IMR-90 (cell line): ENCODE measurements at regions not wholly inside any gene's neighbourhood (a gene's known extent, or its start where the extent isn't known, plus 50 kb on each side); places are given as distances from the start of the nearest gene placed in this dataset.

ENCODE experiments used
- ATAC-seq: fragments of 200-7000 bp; cut with Tn5 transposase; 2 replicates; pipeline ENCODE4 v1.9.1; 2020; ENCODE audit warnings: low read depth, mild to moderate bottlenecking, moderate library complexity
- BruUV-seq: library from RNA; stranded (reverse); fragments of 400-500 nt; replicated peaks from 2 replicates; lab custom pipeline; 2021; lab: Mats Ljungman, UMichigan
- CTCF ChIA-PET: fragments of 300-600 bp; formaldehyde crosslinking; extraction: SDS; loops from one replicate; lab custom pipeline; 2021; ENCODE audit warnings: antibody characterized with exemption; lab: Yijun Ruan, JAX
- POLR2A ChIA-PET: fragments of 300-600 bp; sonication (Branson Sonifier 250); formaldehyde crosslinking; loops from one replicate; lab custom pipeline; 2022; ENCODE audit warnings: antibody characterized with exemption; ENCODE audit not compliant: unreplicated experiment; lab: Charles Lee
- DNase-seq: peaks from one replicate; pipeline ENCODE4 v3.0.0; 2013
- H2AFZ ChIP-seq: replicated peaks from 2 replicates; pipeline ENCODE3; 2013; ENCODE audit warnings: low read length, mild to moderate bottlenecking; ENCODE audit not compliant: poor library complexity
- H2AK5ac ChIP-seq: 2 replicates; pipeline ENCODE4 v1.6.1; 2013; ENCODE audit warnings: low read depth, low read length, inconsistent platforms
- H2AK9ac ChIP-seq: replicated peaks from 2 replicates; pipeline ENCODE3; 2013; ENCODE audit warnings: mild to moderate bottlenecking, low read depth, low read length, moderate library complexity; ENCODE audit not compliant: poor library complexity
- H2BK120ac ChIP-seq: 2 replicates; pipeline ENCODE4 v1.6.1; 2013; ENCODE audit warnings: low read depth, low read length, inconsistent platforms
- H2BK15ac ChIP-seq: 3 replicates; pipeline ENCODE4 v1.6.1; 2013; ENCODE audit warnings: low read depth, low read length, inconsistent platforms
- H2BK20ac ChIP-seq: 2 replicates; pipeline ENCODE4 v1.6.1; 2013; ENCODE audit warnings: low read depth, mild to moderate bottlenecking, inconsistent platforms, low read length, moderate library complexity
- H2BK5ac ChIP-seq: 2 replicates; pipeline ENCODE4 v1.6.1; 2013; ENCODE audit warnings: mild to moderate bottlenecking, low read depth, low read length, inconsistent platforms; ENCODE audit not compliant: poor library complexity, severe bottlenecking
- H3K14ac ChIP-seq: replicated peaks from 2 replicates; pipeline ENCODE4 v1.6.1; 2013; ENCODE audit warnings: low read depth, low read length, inconsistent platforms
- H3K18ac ChIP-seq: 2 replicates; pipeline ENCODE4 v1.6.1; 2013; ENCODE audit warnings: low read depth, low read length, control low read depth
- H3K23ac ChIP-seq: 2 replicates; pipeline ENCODE4 v1.6.1; 2013; ENCODE audit warnings: low read depth, low read length, inconsistent platforms
- H3K27ac ChIP-seq: 2 replicates; pipeline ENCODE4 v1.5.1; 2013; ENCODE audit warnings: mild to moderate bottlenecking, control low read depth, low read length; ENCODE audit not compliant: insufficient read depth
- H3K27me3 ChIP-seq: 2 replicates; pipeline ENCODE4 v1.6.1; 2013; ENCODE audit warnings: low read length; ENCODE audit not compliant: control insufficient read depth, insufficient read depth
- H3K36me3 ChIP-seq: 2 replicates; pipeline ENCODE4 v1.6.1; 2013; ENCODE audit warnings: low read length, mixed read lengths; ENCODE audit not compliant: control insufficient read depth, insufficient read depth
- H3K4ac ChIP-seq: 2 replicates; pipeline ENCODE4 v1.6.1; 2013; ENCODE audit warnings: low read depth, low read length, inconsistent platforms
- H3K4me1 ChIP-seq: 2 replicates; pipeline ENCODE4 v1.6.1; 2013; ENCODE audit warnings: low read length, mixed read lengths; ENCODE audit not compliant: control insufficient read depth, insufficient read depth
- H3K4me2 ChIP-seq: 2 replicates; pipeline ENCODE4 v1.6.1; 2013; ENCODE audit warnings: low read depth, mild to moderate bottlenecking, control low read depth, low read length, moderate library complexity
- H3K4me3 ChIP-seq: 2 replicates; pipeline ENCODE4 v1.5.1; 2013; ENCODE audit warnings: low read depth, mild to moderate bottlenecking, control low read depth, low read length, moderate library complexity; ENCODE audit not compliant: insufficient read depth
- H3K56ac ChIP-seq: 2 replicates; pipeline ENCODE4 v1.6.1; 2013; ENCODE audit warnings: low read length, inconsistent platforms; ENCODE audit not compliant: insufficient read depth; ENCODE audit errors: extremely low read depth
- H3K79me1 ChIP-seq, 2 experiments: 2 replicates each; pipeline ENCODE4 v1.6.1; 2013; ENCODE audit warnings: low read length in 2 of 2, inconsistent platforms in 1 of 2, low read depth in 1 of 2
- H3K9ac ChIP-seq: 2 replicates; pipeline ENCODE4 v1.6.1; 2013; ENCODE audit warnings: low read depth, low read length, control low read depth
- H3K9me1 ChIP-seq: 2 replicates; pipeline ENCODE4 v1.6.1; 2013; ENCODE audit warnings: low read length, inconsistent platforms; ENCODE audit not compliant: insufficient read depth
- H3K9me3 ChIP-seq: 2 replicates; pipeline ENCODE4 v1.6.1; 2013; ENCODE audit warnings: low read length; ENCODE audit not compliant: control insufficient read depth, insufficient read depth
- H4K20me1 ChIP-seq: 2 replicates; pipeline ENCODE4 v1.6.1; 2013; ENCODE audit warnings: low read length, inconsistent platforms; ENCODE audit not compliant: insufficient read depth
- H4K5ac ChIP-seq: 2 replicates; pipeline ENCODE4 v1.6.1; 2013; ENCODE audit warnings: mild to moderate bottlenecking, low read depth, low read length, control low read depth
- H4K8ac ChIP-seq, 2 experiments: 2 replicates each; pipeline ENCODE4 v1.6.1; 2013; ENCODE audit warnings: low read depth in 2 of 2, low read length in 2 of 2, control low read depth in 1 of 2, inconsistent platforms in 1 of 2
- H4K91ac ChIP-seq: 2 replicates; pipeline ENCODE4 v1.6.1; 2013; ENCODE audit warnings: low read depth, low read length, inconsistent platforms; ENCODE audit not compliant: insufficient read depth
- CEBPB ChIP-seq: IDR thresholded peaks from 2 replicates; pipeline ENCODE4 v1.6.1; 2012; ENCODE audit warnings: low read depth, low read length, improper control_type of control experiment
- MAFK ChIP-seq: IDR thresholded peaks from 2 replicates; pipeline ENCODE4 v1.6.1; 2012; ENCODE audit warnings: low read depth, low read length, improper control_type of control experiment
- MAZ ChIP-seq: IDR thresholded peaks from 2 replicates; pipeline ENCODE4 v1.6.1; 2012; ENCODE audit warnings: low read depth, mild to moderate bottlenecking, low read length, improper control_type of control experiment, moderate library complexity, borderline replicate concordance
- RAD21 ChIP-seq: IDR thresholded peaks from 2 replicates; pipeline ENCODE4 v1.6.1; 2012; ENCODE audit warnings: low read length, improper control_type of control experiment
- RCOR1 ChIP-seq: IDR thresholded peaks from 2 replicates; pipeline ENCODE4 v1.6.1; 2012; ENCODE audit warnings: mild to moderate bottlenecking, low read length, improper control_type of control experiment; ENCODE audit not compliant: insufficient replicate concordance
- WGBS, 2 experiments: methylation state at CpG; one replicate each; pipeline versions ENCODE4 v1.1.5 to v1.1.7; 2013; ENCODE audit warnings: missing lambda C conversion rate in 2 of 2; ENCODE audit not compliant: insufficient read length in 1 of 2; ENCODE audit errors: extremely low coverage in 2 of 2; 5-methylcytosine and 5-hydroxymethylcytosine counted together
- dilution Hi-C: fragments of 300-500 bp; cut with HindIII; formaldehyde crosslinking; loops from one replicate; pipeline ENCODE4 v1.14.3; 2018; ENCODE audit warnings: low sequenced_read_pairs; ENCODE audit not compliant: unreplicated experiment
- in situ Hi-C: fragments of 300-500 bp; cut with MboI; formaldehyde crosslinking; loops from 3 replicates; pipeline ENCODE4 v1.14.3; 2019; ENCODE audit warnings: low sequenced_read_pairs, inconsistent platforms, mixed read lengths
- intact Hi-C: fragments of 100-400 bp; cut with micrococcal nuclease; formaldehyde crosslinking; loops from 2 replicates; pipeline ENCODE4 v1.10.0; 2022
- TF ChIP-seq, protein P1 (sequence below): fragments of 150-350 bp; IDR thresholded peaks from 2 replicates; pipeline ENCODE4 v1.6.1; 2017; ENCODE audit warnings: mild to moderate bottlenecking, antibody characterized with exemption, low read length, low read depth

DNA sequence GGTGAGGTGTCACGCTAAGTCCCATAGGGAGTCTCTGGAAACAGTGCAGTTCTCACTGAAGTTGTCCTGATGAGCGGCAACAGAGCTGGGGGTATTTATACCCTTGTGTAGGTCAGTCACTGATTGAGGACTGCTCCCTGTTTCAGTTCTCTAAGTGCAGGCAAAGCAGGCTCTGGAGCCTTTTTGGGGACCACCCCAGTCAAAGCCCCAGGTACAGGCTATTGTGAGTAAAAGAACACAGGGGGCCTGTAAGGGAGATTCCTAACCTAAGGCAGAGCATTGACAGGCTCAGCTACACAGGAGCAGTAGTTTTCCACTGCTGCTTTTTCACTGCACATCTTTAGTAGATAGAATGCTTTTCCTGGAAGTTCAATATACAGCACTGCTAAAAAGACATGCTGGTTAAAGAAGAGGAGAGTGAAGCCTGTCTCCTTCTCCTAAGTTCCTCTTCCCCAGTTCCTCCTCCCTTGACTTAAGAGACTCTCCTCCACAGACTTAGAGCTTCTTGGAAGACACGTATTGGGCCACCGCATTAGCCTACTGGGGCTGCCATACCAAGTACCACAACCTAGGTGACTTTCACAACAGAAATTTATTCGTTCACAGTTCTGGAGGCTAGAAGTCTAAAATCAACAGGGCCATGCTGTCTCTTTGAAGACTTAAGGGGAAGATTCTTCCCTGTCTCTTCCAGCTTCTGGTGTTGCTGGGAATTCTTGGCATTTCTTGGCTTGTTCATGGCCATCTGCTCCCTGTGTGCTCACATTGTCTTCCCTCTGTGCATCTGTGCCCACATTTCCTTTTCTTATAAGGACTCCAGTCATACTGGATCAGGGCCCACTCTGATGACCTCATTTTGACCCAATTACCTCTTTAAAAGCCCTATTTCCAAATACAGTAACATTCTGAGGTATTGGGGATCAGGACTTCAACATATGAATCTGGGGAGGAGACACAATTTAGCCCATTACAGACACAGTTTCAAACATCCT lies 221.0 kb downstream of the ESM1 start:
- peak overlapping the region; percentile 94 for H2BK15ac ChIP-seq
- intact Hi-C loops (no loop called here), dilution Hi-C loops (no loop called here), in situ Hi-C loops (no loop called here)
- DNase-seq (peak; percentile 16), ATAC-seq (no peak)
- no peak overlapping the region for H3K9ac ChIP-seq
- H4K5ac ChIP-seq, result peak overlapping the region; percentile 11
- H3K9me3 ChIP-seq, result no peaks in the 10 kb centered on the region
- H3K36me3 ChIP-seq, result no peaks in the 10 kb centered on the region
- 100% methylated on average over 1 of the region's 5 CpGs; no CpG with 5 or more reads in 1 of the 2 experiments for WGBS, 2 experiments
- peak overlapping the region; percentile 2 for H2BK5ac ChIP-seq
- H3K4me1 ChIP-seq, result peaks cover 11% of the 10 kb centered on the region
- H3K79me1 ChIP-seq, result peaks cover 0 to 2% of the 10 kb centered on the region in 2 experiments; a peak in 1 of 4 replicates
- H2AK9ac ChIP-seq, result peak overlapping the region; percentile 15
- no peak overlapping the region for H3K4me3 ChIP-seq
- peak overlapping the region; percentile 73 for H3K14ac ChIP-seq
- H2BK120ac ChIP-seq, result peak overlapping the region; percentile 82
- POLR2A ChIA-PET, result interaction anchor here (0.8 kb wide), 1 partner anchor 20 kb away, joined by 4 read pairs; no protein-coding TSS in a partner anchor
- no peak for TF ChIP-seq CEBPB
- no peak for TF ChIP-seq RCOR1
- TF ChIP-seq, protein P1, sequence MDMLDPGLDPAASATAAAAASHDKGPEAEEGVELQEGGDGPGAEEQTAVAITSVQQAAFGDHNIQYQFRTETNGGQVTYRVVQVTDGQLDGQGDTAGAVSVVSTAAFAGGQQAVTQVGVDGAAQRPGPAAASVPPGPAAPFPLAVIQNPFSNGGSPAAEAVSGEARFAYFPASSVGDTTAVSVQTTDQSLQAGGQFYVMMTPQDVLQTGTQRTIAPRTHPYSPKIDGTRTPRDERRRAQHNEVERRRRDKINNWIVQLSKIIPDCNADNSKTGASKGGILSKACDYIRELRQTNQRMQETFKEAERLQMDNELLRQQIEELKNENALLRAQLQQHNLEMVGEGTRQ, result no peak
- TF ChIP-seq RAD21, result no peak
- TF ChIP-seq MAZ, result no peak
- no peak for TF ChIP-seq MAFK
- H2AK5ac ChIP-seq, result peak overlapping the region; percentile 89; the same call in 1 of the 2 replicates
- H2AFZ ChIP-seq, result peak overlapping the region; percentile 41
- CTCF ChIA-PET, result no interaction called here
- peak overlapping the region; percentile 72 for H3K4ac ChIP-seq
- peaks cover 8% of the 10 kb centered on the region for H3K9me1 ChIP-seq
- H3K18ac ChIP-seq, result peak overlapping the region; percentile 84
- no peaks in the 10 kb centered on the region for H3K27me3 ChIP-seq
- peak overlapping the region; percentile 51; the same call in 1 of the 2 replicates for H3K23ac ChIP-seq
- no peak overlapping the region for H3K4me2 ChIP-seq
- H3K56ac ChIP-seq, result no peak overlapping the region
- peak overlapping the region; percentile 73 for H4K91ac ChIP-seq
- BruUV-seq, result no TSS peak
- H4K8ac ChIP-seq, result peak overlapping the region in 1 of 2 experiments; percentile 75; a peak in 2 of 4 replicates
- H3K27ac ChIP-seq, result peak overlapping the region; percentile 1; the same call in 1 of the 2 replicates
- H4K20me1 ChIP-seq, result no peaks in the 10 kb centered on the region
- H2BK20ac ChIP-seq, result peak overlapping the region; percentile 85
